CD4-positive, alpha-beta T cell (primary cell): ENCODE measurements at regions not wholly inside any gene's neighbourhood (a gene's known extent, or its start where the extent isn't known, plus 50 kb on each side); places are given as distances from the start of the nearest gene placed in this dataset.

ENCODE experiments used
- ATAC-seq: fragments of 200-7000 bp; cut with Tn5 transposase; one replicate; pipeline ENCODE4 v1.10.0; 2022; ENCODE audit warnings: mild to moderate bottlenecking; ENCODE audit not compliant: poor library complexity
- CTCF ChIA-PET: fragments of 350-600 bp; sonication (Branson Sonifier 250); formaldehyde crosslinking; loops from one replicate; lab custom pipeline; 2021; ENCODE audit warnings: antibody characterized with exemption, inconsistent platforms; lab: Charles Lee
- POLR2A ChIA-PET: fragments of 350-600 bp; sonication (Branson Sonifier 250); formaldehyde crosslinking; loops from one replicate; lab custom pipeline; 2021; ENCODE audit warnings: antibody characterized with exemption, inconsistent platforms; lab: Charles Lee
- DNase-seq, 14 experiments: peaks; one replicate each; pipeline ENCODE4 v3.0.0-alpha.2; 2013 to 2020; ENCODE audit warnings: mixed read lengths in 2 of 14
- H3K27ac ChIP-seq, 2 donors: one replicate each; pipeline versions ENCODE4 v1.5.1 to v1.7.0; 2013; ENCODE audit warnings: low read length in 2 of 2, low read depth in 1 of 2, mild to moderate bottlenecking in 1 of 2
- H3K27me3 ChIP-seq, 2 experiments: 1 replicate in 1 of 2; 2 replicates in 1 of 2; pipeline versions ENCODE4 v1.6.1 to v1.7.0; 2013; ENCODE audit warnings: low read length in 2 of 2, control low read depth in 1 of 2, mild to moderate bottlenecking in 1 of 2, moderate library complexity in 1 of 2; ENCODE audit not compliant: insufficient read depth in 2 of 2, control insufficient read depth in 1 of 2
- H3K36me3 ChIP-seq: one replicate; pipeline ENCODE4 v1.6.1; 2013; ENCODE audit warnings: low read length, control low read depth; ENCODE audit not compliant: insufficient read depth
- H3K4me1 ChIP-seq: one replicate; pipeline ENCODE4 v1.6.1; 2013; ENCODE audit warnings: low read length, control low read depth; ENCODE audit not compliant: insufficient read depth
- H3K4me3 ChIP-seq: one replicate; pipeline ENCODE4 v1.5.1; 2013; ENCODE audit warnings: mild to moderate bottlenecking, low read length, moderate library complexity
- H3K9me3 ChIP-seq, 2 experiments: 1 replicate in 1 of 2; 2 replicates in 1 of 2; pipeline versions ENCODE4 v1.6.1 to v1.7.0; 2013; ENCODE audit warnings: low read length in 2 of 2, mild to moderate bottlenecking in 2 of 2, control low read depth in 1 of 2, moderate library complexity in 1 of 2; ENCODE audit not compliant: control insufficient read depth in 1 of 2, insufficient read depth in 1 of 2
- H3K27ac Mint-ChIP-seq: one replicate; pipeline ENCODE4 v1.8.0; 2020; ENCODE audit warnings: mixed read lengths
- H3K27me3 Mint-ChIP-seq: one replicate; pipeline ENCODE4 v1.8.0; 2021; ENCODE audit warnings: mixed read lengths
- H3K36me3 Mint-ChIP-seq: one replicate; pipeline ENCODE4 v1.8.0; 2021; ENCODE audit warnings: low read depth, mixed read lengths
- H3K4me1 Mint-ChIP-seq: one replicate; pipeline ENCODE4 v1.8.0; 2021; ENCODE audit warnings: low read depth, mixed read lengths
- H3K4me3 Mint-ChIP-seq: one replicate; pipeline ENCODE4 v1.8.0; 2020; ENCODE audit warnings: mild to moderate bottlenecking, mixed read lengths
- H3K9me3 Mint-ChIP-seq: one replicate; pipeline ENCODE4 v1.8.0; 2020; ENCODE audit warnings: mixed read lengths
- intact Hi-C, 2 experiments: fragments of 100-400 bp; cut with DNase I in 1 of 2; cut with micrococcal nuclease in 1 of 2; formaldehyde crosslinking; loops; one replicate each; pipeline versions ENCODE4 v1.15.1 to v1.9.0; 2023 to 2025; cut with DNase I, micrococcal nuclease
- TF ChIP-seq, protein P1 (sequence below): fragments of 200-600 bp; IDR thresholded peaks from one replicate; pipeline ENCODE4 v1.8.0; 2022; ENCODE audit warnings: antibody characterized with exemption, mild to moderate bottlenecking

DNA sequence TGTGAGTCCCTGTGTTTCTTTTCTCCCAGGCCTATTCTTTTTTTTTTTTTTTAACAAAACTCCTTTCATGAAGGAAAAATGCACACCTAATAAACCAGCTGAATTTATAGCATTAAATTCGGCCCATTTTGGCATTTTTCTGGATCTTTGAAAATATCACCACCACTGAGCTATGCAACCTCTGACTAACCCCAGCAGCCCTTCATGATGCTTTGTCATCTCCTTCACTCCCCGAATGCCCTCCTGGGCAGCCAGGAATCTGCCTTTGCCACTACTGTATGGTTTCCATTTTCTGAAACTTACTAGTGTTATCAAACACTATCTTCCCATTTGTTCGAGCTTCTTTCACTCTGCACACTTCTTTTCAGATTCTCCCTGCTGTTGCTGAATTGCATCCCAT is 97.9 kb downstream of the ZNF280B start:
- POLR2A ChIA-PET = no interaction called here

DNA sequence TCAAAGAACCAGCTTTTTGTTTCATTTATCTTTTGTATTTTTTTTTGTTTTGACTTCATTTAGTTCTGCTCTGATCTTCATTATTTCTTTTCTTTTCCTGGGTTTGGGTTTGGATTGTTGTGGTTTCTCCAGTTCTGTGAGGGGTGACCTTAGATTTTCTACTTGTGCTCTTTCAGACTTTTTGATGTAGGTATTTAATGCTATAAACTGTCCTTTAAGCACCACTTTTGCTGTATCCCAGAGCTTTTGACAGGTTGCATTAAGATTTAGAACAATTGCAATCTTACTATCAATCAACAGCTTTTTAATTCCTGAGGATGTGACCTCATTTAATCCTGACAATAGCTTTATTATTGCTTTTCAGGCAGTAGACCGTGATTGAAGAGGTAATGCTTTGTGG is 94.3 kb downstream of the ZNF280B start:
- CTCF ChIA-PET = interaction anchor here (1.8 kb wide), 1 partner anchor 9 kb away, joined by 7 read pairs; no protein-coding TSS in a partner anchor
- peaks cover 20 to 22% of the 10 kb centered on the region in 2 experiments for H3K27me3 ChIP-seq
- Mint-ChIP-seq H3K4me1 (no peaks in the 10 kb centered on the region), H3K36me3 (no peaks in the 10 kb centered on the region), H3K4me3 (no peak overlapping the region), H3K27ac (no peak overlapping the region), H3K9me3 (no peaks in the 10 kb centered on the region), H3K27me3 (peaks cover 75% of the 10 kb centered on the region)
- intact Hi-C loops = no loop called here
- POLR2A ChIA-PET = no interaction called here
- TF ChIP-seq, protein P1, sequence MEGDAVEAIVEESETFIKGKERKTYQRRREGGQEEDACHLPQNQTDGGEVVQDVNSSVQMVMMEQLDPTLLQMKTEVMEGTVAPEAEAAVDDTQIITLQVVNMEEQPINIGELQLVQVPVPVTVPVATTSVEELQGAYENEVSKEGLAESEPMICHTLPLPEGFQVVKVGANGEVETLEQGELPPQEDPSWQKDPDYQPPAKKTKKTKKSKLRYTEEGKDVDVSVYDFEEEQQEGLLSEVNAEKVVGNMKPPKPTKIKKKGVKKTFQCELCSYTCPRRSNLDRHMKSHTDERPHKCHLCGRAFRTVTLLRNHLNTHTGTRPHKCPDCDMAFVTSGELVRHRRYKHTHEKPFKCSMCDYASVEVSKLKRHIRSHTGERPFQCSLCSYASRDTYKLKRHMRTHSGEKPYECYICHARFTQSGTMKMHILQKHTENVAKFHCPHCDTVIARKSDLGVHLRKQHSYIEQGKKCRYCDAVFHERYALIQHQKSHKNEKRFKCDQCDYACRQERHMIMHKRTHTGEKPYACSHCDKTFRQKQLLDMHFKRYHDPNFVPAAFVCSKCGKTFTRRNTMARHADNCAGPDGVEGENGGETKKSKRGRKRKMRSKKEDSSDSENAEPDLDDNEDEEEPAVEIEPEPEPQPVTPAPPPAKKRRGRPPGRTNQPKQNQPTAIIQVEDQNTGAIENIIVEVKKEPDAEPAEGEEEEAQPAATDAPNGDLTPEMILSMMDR = no peak
- H3K27ac ChIP-seq = no peak overlapping the region
- no peaks in the 10 kb centered on the region for H3K9me3 ChIP-seq
- no peaks in the 10 kb centered on the region for H3K36me3 ChIP-seq
- no peak for DNase-seq
- no peaks in the 10 kb centered on the region for H3K4me1 ChIP-seq
- no peak overlapping the region for H3K4me3 ChIP-seq
- ATAC-seq = no peak

More for the DNA sequence above, 97.9 kb downstream of the ZNF280B start:
- intact Hi-C loops = no loop called here
- Histone ChIP-seq H3K36me3 (no peaks in the 10 kb centered on the region), H3K9me3 (no peaks in the 10 kb centered on the region), H3K27me3 (peaks cover 11 to 14% of the 10 kb centered on the region in 2 experiments), H3K27ac (no peak overlapping the region), H3K4me1 (no peaks in the 10 kb centered on the region), H3K4me3 (no peak overlapping the region)
- TF ChIP-seq, protein P1 = no peak
- no peak for ATAC-seq
- no peaks in the 10 kb centered on the region for H3K9me3 Mint-ChIP-seq
- no peaks in the 10 kb centered on the region for H3K4me1 Mint-ChIP-seq
- peaks cover 64% of the 10 kb centered on the region for H3K27me3 Mint-ChIP-seq
- CTCF ChIA-PET = no interaction called here
- no peak overlapping the region for H3K27ac Mint-ChIP-seq
- no peak for DNase-seq
- H3K4me3 Mint-ChIP-seq = no peak overlapping the region
- no peaks in the 10 kb centered on the region for H3K36me3 Mint-ChIP-seq

DNA sequence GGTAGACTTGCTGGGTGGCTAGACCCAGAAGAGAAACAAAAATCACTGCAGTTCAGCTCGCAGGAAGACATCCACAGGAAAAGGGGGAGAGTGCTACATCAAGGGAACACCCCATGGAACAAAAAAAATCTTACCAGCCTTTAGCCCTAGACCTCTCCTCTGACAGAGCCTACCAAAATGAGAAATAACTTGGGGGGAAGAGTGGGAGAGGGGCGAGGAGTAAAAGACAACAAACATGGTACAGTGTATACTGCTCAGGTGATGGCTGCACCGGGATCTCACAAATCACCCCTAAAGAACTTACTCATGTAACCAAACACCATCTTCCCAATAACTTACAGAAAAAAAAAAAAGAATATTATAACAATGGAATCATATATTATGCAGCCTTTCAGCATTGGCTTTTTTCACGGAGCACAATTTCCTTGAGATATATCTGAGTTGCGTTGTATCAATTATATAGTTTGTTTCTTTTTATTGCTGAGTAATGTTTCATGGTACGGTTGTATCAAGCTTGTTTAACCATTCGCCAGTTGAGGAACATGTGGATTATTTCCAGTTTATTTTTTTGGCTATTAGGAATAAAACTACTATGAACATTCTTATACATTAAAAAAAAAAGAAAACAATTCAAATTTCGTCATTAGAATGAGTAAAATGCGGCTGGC is 90.9 kb downstream of the ZNF280B start:
- CTCF ChIA-PET = no interaction called here
- H3K4me1 Mint-ChIP-seq = no peaks in the 10 kb centered on the region

More for the DNA sequence above, 90.9 kb downstream of the ZNF280B start:
- Mint-ChIP-seq H3K9me3 (no peaks in the 10 kb centered on the region), H3K36me3 (no peaks in the 10 kb centered on the region), H3K27me3 (peaks cover 82% of the 10 kb centered on the region), H3K27ac (no peak overlapping the region), H3K4me3 (no peak overlapping the region)
- intact Hi-C loops = no loop called here
- no peak overlapping the region for H3K4me3 ChIP-seq
- peaks cover 17 to 22% of the 10 kb centered on the region in 2 experiments for H3K27me3 ChIP-seq
- H3K27ac ChIP-seq = no peak overlapping the region
- H3K9me3 ChIP-seq = no peaks in the 10 kb centered on the region
- peaks cover under 1% of the 10 kb centered on the region for H3K4me1 ChIP-seq
- ATAC-seq = no peak
- POLR2A ChIA-PET = no interaction called here
- no peaks in the 10 kb centered on the region for H3K36me3 ChIP-seq
- DNase-seq = no peak
- TF ChIP-seq, protein P1 = no peak
